ENCODE measurements at regions not wholly inside any gene's neighbourhood (a gene's known extent, or its start where the extent isn't known, plus 50 kb on each side); places are given as distances from the start of the nearest gene placed in this dataset.

DNA sequence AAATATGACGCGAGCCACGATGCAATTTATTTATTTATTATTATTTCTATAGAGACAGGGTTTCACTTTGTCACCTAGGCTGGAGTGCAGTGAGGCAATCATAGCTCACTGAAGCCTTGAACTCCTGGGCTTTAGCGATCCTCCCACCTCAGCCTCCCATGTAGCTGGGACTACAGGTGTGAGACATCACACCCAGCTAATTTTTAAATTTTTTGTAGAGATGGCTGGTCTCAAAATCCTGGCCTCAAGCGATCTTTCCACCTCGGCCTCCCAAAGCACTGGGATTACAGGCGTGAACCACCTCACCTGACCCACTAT is 63.6 kb downstream of the IRF2BP2 start:
- DNase-seq (ENCODE audit: extremely low read depth, low read depth), result no peak
- no peak for TF ChIP-seq CTCF (IDR thresholded peaks at IDR 0.05; ENCODE audit: low read depth, low read length)

GRCh38 chr1:234545517-234546386 is 64.2 kb downstream of the IRF2BP2 start:
- TF ChIP-seq CTCF (IDR thresholded peaks at IDR 0.05; ENCODE audit: low read depth, low read length), result no peak
- DNase-seq (ENCODE audit: extremely low read depth, low read depth), result no peak

DNA sequence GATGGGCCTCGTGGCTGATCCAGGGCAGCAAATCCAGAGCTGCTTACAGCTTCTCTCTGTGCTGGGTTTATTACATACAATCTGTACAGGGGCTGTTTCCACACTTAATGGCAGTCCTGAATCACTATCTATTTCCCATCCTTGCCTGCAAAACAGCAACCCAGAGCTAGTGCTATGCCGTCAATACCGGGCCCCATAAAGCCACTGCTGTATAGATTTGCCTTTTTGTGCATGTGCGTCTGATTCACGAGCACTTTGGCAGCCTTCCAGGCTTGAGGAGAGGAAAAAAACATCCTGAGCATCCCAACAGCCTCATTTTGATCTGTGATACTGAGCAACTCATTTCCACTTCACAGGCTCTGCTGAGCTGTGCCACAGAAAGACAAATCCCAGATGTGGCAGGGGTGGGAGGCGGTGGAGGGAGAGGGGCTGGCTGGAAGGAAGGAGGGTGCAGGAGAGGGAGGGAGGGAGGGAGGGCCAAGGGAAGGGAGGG is 65.2 kb upstream of the TARBP1 start:
- TF ChIP-seq CTCF (IDR thresholded peaks at IDR 0.05; ENCODE audit: low read depth, low read length), result no peak
- peak; percentile 52 for DNase-seq (ENCODE audit: extremely low read depth, low read depth)

- TF ChIP-seq CTCF (IDR thresholded peaks at IDR 0.05; ENCODE audit: low read depth, low read length), result no peak
- DNase-seq (ENCODE audit: extremely low read depth, low read depth), result no peak
Measured at GRCh38 chr1:234543442-234544086, 64.6 kb upstream of the TARBP1 start.

GRCh38 chr1:234542211-234542850 is 63.4 kb upstream of the TARBP1 start:
- no peak for DNase-seq (ENCODE audit: extremely low read depth, low read depth)
- TF ChIP-seq CTCF (IDR thresholded peaks at IDR 0.05; ENCODE audit: low read depth, low read length), result no peak

GRCh38 chr1:234541286-234541975 is 62.5 kb upstream of the TARBP1 start:
- no peak for DNase-seq (ENCODE audit: extremely low read depth, low read depth)
- no peak for TF ChIP-seq CTCF (IDR thresholded peaks at IDR 0.05; ENCODE audit: low read depth, low read length)

Data from AG09319 (cell line).